Stimulated activated CD8-positive, alpha-beta memory T cell treated with anti-CD3 and anti-CD28 coated beads, Interleukin-4, amount 100 ng/mL, for 1 hour (primary cell): ENCODE measurements at regions not wholly inside any gene's neighbourhood (a gene's known extent, or its start where the extent isn't known, plus 50 kb on each side); places are given as distances from the start of the nearest gene placed in this dataset.

Experiments
- DNase-seq, 2 donors: peaks; one replicate each; pipeline ENCODE4 v3.0.0-alpha.2; 2020; ENCODE audit warnings: low read depth in 2 of 2, low spot score in 1 of 2

DNA sequence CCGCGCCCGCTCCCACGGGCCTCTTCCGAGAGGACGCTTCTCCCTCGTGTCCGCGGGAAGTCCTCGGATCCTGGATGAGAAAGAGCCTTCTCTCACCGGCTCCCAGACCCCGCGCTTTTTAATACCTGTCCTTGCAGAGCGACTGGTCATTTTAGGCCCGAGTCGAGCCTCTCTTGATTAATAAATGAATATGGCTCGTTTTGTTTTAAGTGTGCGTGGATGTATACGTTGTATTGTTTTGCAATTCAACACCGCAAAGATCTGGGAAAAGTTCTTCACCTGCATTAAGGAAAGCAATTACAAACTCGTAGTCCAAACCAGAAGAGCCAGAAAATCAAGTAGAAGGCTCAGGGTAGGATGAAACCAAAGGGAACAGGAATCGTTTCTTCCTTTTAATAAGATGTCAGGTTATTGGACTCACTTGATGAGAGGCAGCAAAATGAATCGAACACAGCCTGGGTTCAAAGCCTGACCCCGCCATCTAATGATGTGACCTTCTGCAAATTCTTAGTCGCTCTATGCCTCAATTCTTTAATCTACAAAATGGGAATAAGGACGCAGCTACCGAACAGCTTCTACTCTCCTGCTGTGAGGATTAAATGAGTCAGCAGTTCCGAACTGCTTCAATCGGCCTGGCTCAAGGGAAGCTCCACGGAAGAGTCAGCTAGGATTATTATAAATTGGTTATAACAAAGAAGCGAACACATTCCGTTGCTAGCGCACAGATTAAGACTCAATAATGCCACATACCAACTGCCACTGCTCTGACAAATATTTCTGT, 277.8 kb upstream of the NEBL start:
- no peak for DNase-seq

- DNase-seq = no peak
Measured at GRCh38 chr10:21173802-21174714, 276.9 kb upstream of the NEBL start.

- DNase-seq = no peak
Measured at GRCh38 chr10:21172930-21173801, 276.1 kb upstream of the NEBL start.

- no peak for DNase-seq
Measured at GRCh38 chr10:21172542-21172929, 275.4 kb upstream of the NEBL start.

DNA sequence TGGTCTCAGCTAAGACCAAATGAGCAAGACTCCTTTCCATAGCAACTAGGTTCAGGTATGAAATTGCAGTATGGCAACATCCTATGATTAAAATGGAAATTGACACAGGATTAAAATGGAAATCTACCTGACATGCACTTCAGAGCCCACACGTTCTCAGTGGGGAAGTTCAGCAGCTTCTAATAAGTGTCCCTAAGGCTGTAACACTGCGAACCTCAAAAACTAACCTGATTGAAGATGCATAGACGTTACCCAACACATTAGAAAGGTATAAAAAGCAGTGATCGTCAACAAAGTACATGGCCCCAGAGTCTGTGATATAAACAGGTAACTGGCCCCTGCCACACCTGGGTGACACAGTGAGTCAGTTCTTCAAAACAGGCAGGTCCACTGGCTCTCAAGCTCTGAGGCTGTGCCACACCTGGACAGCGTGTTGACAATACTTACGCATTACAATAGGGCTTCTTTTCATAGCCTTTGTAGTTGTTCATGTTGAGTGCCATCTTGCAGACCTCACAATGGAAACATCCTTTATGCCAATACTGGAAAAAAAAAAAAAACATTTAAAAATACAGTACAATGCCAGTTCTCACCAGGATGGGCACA, 274.9 kb upstream of the NEBL start:
- DNase-seq = no peak

DNA sequence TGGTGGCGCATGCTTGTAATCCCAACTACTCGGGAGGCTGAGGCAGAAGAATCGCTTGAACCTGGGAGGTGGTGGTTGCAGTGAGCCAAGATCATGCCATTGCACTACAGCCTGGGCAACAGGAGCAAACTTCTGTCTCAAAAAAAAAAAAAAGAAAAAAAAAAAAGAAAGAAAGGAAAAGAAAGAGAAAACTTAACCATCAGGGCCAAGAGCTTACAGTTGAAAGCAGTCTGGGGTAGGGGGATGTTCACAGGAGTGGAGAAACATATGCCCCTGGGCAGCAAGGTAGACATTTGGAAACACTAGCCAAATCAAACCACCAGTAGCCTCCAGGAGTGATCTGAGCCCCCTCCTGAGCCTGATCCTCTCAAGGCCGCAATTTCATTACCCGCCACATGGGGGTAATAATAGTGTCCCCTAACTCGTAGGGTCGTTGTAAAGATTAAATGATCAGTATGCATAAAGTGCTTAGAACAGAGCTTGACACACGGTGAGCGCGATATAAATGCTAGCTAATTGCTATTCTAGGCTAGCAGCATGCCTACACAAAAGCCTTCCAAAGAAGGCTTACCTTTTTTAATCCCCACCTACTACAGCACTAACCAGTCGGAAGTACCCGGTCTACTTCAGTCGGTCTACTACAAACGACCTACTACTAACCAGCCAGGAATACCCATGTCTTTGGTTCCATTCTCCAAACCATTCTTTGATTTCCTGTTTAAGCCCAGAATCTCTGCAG, 274.3 kb upstream of the NEBL start:
- no peak for DNase-seq

DNA sequence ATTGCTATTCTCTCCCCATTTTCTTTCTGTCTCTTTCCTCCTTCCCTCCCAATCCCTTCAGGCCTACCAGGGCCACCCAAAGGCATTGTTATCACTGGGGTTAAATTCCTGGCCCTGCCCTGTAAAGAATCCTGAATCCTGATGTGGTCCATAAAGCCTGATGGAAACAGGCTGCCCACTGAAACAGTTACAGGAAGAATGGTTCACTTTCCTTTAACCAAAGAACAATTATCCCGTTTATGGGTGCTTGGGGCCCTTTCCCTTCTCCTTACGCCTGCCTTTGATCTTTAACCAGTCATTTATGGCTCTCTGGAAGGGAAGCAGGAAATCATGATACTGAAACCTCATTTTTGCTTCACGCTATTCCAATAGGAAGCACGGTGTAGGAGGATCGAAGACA, 273.1 kb upstream of the NEBL start:
- no peak for DNase-seq

DNA sequence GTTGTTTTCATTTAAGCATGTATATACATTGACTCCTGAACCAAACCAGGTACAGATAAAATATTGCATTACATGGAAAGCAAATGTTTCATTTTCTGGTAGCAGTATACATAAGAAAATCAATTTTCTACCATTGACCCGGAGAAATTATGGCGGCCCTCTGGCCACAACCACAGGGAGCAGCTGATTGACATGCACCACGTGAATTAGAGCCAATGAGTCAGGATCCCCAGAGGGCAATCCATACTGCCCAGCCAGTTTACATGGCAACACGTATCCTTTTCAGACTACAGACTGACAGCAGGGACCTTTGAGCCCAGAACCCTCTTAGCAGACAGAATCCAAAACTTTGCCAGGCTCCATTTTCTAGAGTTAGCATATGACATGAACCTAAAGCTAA, 272.2 kb upstream of the NEBL start:
- no peak for DNase-seq

- no peak for DNase-seq
Measured at GRCh38 chr10:21167288-21168010, 270.3 kb upstream of the NEBL start.

DNA sequence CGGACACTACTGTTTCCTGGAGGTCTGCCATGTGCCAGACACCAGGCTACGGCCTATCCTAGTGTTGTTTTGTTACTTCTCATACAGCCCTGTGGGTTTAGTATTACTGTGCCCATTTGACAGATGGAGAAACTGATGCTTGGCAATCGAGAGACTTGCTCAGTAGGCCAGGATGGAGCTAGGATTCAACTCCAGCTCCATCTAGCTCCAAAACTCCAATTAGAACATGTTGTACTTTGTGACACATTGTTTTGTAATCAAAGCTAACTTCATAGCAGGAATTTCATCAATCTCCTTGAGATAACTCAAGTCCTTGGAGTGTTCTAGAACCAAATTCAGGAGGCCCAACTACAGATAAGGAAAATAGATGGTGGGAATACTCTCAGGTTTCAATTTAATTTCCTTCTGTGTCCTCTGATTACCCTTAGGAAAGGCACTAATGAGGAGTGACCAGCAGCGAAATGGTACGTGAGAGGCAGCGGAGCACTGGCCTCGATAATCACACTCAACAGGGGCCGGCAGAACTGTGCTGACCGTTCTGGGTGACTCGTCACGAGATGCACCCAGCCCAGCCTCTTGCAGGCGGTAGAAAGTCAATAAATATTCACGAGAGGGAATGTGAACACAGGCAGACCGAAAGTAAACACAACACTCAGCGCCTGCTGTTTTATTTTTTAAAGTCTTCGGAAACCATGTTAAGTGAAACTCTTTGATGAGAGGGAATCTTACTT, 269.6 kb upstream of the NEBL start:
- no peak for DNase-seq

DNA sequence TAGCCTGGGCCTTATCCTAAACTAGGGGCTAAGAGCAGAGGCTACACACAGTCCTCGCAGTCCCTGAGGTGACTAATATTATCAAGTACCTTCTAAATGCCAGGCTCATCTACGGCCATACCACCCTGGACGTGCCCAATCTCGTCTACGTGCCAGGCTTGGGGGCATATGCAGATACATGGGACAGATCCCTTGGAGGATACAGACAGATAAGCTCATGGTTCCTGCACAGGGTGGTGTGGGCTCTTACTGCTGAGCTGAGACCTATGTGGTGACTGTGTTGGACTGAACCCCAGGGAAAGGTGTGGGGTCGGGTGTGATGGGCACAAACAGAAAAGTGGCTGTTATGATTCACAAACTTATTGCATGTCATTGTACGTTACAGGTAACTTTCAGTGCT, 268.4 kb upstream of the NEBL start:
- no peak for DNase-seq

- DNase-seq = no peak
Measured at GRCh38 chr10:21164687-21165086, 267.6 kb upstream of the NEBL start.

DNA sequence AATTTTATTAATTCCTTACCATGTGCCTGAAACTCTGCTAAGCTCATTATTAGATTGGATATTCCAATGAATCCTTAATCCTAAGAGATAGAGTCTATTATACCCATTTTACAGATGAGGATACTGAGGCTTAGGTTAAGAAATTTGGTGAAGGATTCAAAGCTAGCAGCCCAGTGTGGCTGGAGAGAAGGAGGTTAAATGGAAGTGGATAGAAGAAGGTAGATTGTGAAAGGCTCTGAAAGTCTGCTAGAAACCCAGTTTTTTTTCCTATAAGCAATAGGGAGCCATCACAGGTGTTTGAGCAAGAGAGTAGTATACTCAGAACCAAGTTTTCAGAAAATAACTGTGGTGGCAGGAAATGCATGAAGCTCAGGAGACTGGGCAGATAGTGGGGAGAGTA, 265.8 kb upstream of the NEBL start:
- DNase-seq = no peak

DNA sequence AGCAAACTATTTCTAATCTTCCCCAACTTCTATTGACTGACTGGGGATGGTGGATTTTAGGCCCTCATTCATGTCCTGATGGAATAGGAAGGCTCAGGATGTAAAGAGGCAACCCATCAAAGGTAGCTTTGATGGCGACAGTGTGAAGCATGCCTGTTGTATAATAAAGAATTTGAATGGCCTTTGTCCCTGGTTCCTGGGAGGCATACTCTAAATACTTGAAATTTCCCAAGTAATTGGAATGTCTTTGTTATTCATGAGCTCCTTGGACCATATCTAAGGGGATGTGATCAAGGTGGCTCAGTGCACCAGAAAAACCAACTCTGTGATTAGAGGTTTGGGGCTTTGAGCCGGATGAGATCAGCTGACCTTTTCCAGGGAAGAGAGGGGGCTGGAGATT, 264.5 kb upstream of the NEBL start:
- no peak for DNase-seq

GRCh38 chr10:21161090-21161625, 264.0 kb upstream of the NEBL start:
- DNase-seq = no peak

GRCh38 chr10:21160116-21160515, 263.0 kb upstream of the NEBL start:
- DNase-seq = no peak

DNA sequence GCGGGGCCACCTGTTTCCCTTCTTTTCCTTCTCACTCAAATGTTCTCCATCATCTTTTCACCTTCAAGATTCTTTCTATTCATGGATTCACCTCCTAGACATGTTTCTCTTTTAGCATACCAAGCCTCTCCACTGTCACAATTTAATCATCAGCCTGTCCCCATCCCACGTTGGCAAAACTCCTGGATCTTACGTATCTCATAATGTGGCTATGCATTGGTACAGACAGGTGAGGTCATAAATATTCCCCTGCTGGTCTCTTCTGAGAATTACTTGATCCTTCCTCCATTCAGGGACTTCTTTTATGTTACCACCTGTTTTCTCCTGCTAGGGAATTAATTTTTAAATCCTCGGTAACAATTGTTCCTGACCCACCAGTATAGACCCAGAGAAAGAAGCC, 262.6 kb upstream of the NEBL start:
- no peak for DNase-seq

- no peak for DNase-seq
Measured at GRCh38 chr10:21158301-21158700, 261.2 kb upstream of the NEBL start.

- DNase-seq = no peak
Measured at GRCh38 chr10:21157664-21158063, 260.6 kb upstream of the NEBL start.
